T-helper 17 cell (primary cell): ENCODE measurements at regions not wholly inside any gene's neighbourhood (a gene's known extent, or its start where the extent isn't known, plus 50 kb on each side); places are given as distances from the start of the nearest gene placed in this dataset.
"Not testable (repeated sequence)": the region's sequence is repeated elsewhere in the genome, so short reads cannot be mapped to it uniquely, and the experiment has no call there.

Experiments
- ATAC-seq: fragments of 150-1000 bp; cut with Tn5 transposase; 2 replicates; pipeline ENCODE4 v1.10.0; 2021; ENCODE audit warnings: mild to moderate bottlenecking, moderate library complexity
- DNase-seq, 3 donors: peaks; one replicate each; pipeline versions ENCODE4 v3.0.0 to v3.0.0-alpha.2; 2020 to 2021
- H3K9me3 ChIP-seq: one replicate; pipeline ENCODE4 v1.7.0; 2013; ENCODE audit warnings: low read length, mild to moderate bottlenecking; ENCODE audit not compliant: control insufficient read depth, poor library complexity, severe bottlenecking
- H3K27ac Mint-ChIP-seq: one replicate; pipeline ENCODE4 v1.8.0; 2022; ENCODE audit warnings: mild to moderate bottlenecking, moderate library complexity, mixed read lengths
- H3K27me3 Mint-ChIP-seq: one replicate; pipeline ENCODE4 v1.8.0; 2022; ENCODE audit warnings: mixed read lengths
- H3K36me3 Mint-ChIP-seq: one replicate; pipeline ENCODE4 v1.8.0; 2022; ENCODE audit warnings: low read depth, mixed read lengths
- H3K4me1 Mint-ChIP-seq: one replicate; pipeline ENCODE4 v1.8.0; 2022; ENCODE audit warnings: mild to moderate bottlenecking, mixed read lengths
- H3K4me3 Mint-ChIP-seq: one replicate; pipeline ENCODE4 v1.8.0; 2022; ENCODE audit warnings: mild to moderate bottlenecking, moderate library complexity, mixed read lengths

- Mint-ChIP-seq H3K36me3 (no peaks in the 10 kb centered on the region), H3K4me1 (no peaks in the 10 kb centered on the region), H3K27ac (no peak overlapping the region), H3K4me3 (no peak overlapping the region), H3K27me3 (no peaks in the 10 kb centered on the region)
- ATAC-seq, result no peak
- no peak for DNase-seq
- no peaks in the 10 kb centered on the region for H3K9me3 ChIP-seq
Observed at GRCh38 chr6:6434723-6435122, 114.3 kb upstream of the F13A1 start.

GRCh38 chr6:6436366-6436765, 115.9 kb upstream of the F13A1 start:
- H3K36me3 Mint-ChIP-seq, result no peaks in the 10 kb centered on the region
- ATAC-seq (no peak), DNase-seq (no peak)
- no peaks in the 10 kb centered on the region for H3K4me1 Mint-ChIP-seq
- no peaks in the 10 kb centered on the region for H3K27me3 Mint-ChIP-seq
- no peak overlapping the region for H3K27ac Mint-ChIP-seq
- no peaks in the 10 kb centered on the region for H3K9me3 ChIP-seq
- H3K4me3 Mint-ChIP-seq, result no peak overlapping the region

- Mint-ChIP-seq H3K27ac (no peak overlapping the region), H3K4me3 (no peak overlapping the region), H3K27me3 (no peaks in the 10 kb centered on the region), H3K4me1 (no peaks in the 10 kb centered on the region), H3K36me3 (no peaks in the 10 kb centered on the region)
- H3K9me3 ChIP-seq, result no peaks in the 10 kb centered on the region
- ATAC-seq (no peak), DNase-seq (no peak)
Observed at GRCh38 chr6:6436946-6437345, 116.5 kb upstream of the F13A1 start.

GRCh38 chr6:6438286-6438685, 117.8 kb upstream of the F13A1 start:
- Mint-ChIP-seq H3K27me3 (no peaks in the 10 kb centered on the region), H3K4me1 (no peaks in the 10 kb centered on the region)
- ATAC-seq, result no peak

GRCh38 chr6:6439778-6440177, 119.3 kb upstream of the F13A1 start:
- no peaks in the 10 kb centered on the region for H3K9me3 ChIP-seq
- DNase-seq, result no peak
- Mint-ChIP-seq H3K27me3 (no peaks in the 10 kb centered on the region), H3K36me3 (no peaks in the 10 kb centered on the region), H3K27ac (no peak overlapping the region), H3K4me1 (no peaks in the 10 kb centered on the region), H3K4me3 (no peak overlapping the region)
- no peak for ATAC-seq

More at GRCh38 chr6:6438286-6438685, 117.8 kb upstream of the F13A1 start:
- DNase-seq, result no peak
- Mint-ChIP-seq H3K4me3 (no peak overlapping the region), H3K27ac (no peak overlapping the region), H3K36me3 (no peaks in the 10 kb centered on the region)
- no peaks in the 10 kb centered on the region for H3K9me3 ChIP-seq

GRCh38 chr6:6452002-6452401, 131.5 kb upstream of the F13A1 start:
- ATAC-seq (no peak), DNase-seq (no peak)
- no peak overlapping the region for H3K4me3 Mint-ChIP-seq
- no peaks in the 10 kb centered on the region for H3K4me1 Mint-ChIP-seq
- no peaks in the 10 kb centered on the region for H3K9me3 ChIP-seq
- peaks cover 10% of the 10 kb centered on the region for H3K27me3 Mint-ChIP-seq
- no peak overlapping the region for H3K27ac Mint-ChIP-seq
- H3K36me3 Mint-ChIP-seq, result no peaks in the 10 kb centered on the region

- Mint-ChIP-seq H3K27ac (no peak overlapping the region), H3K4me3 (no peak overlapping the region), H3K36me3 (no peaks in the 10 kb centered on the region), H3K4me1 (no peaks in the 10 kb centered on the region), H3K27me3 (peaks cover 10% of the 10 kb centered on the region)
- DNase-seq (no peak), ATAC-seq (no peak)
- H3K9me3 ChIP-seq, result no peaks in the 10 kb centered on the region
Observed at GRCh38 chr6:6453186-6453585, 132.7 kb upstream of the F13A1 start.

- ATAC-seq (no peak), DNase-seq (no peak)
- Mint-ChIP-seq H3K4me1 (no peaks in the 10 kb centered on the region), H3K4me3 (no peak overlapping the region), H3K36me3 (no peaks in the 10 kb centered on the region), H3K27ac (no peak overlapping the region), H3K27me3 (peaks cover 17% of the 10 kb centered on the region)
- no peaks in the 10 kb centered on the region for H3K9me3 ChIP-seq
Observed at GRCh38 chr6:6455272-6455671, 133.2 kb upstream of the LY86 start.

GRCh38 chr6:6458172-6458571, 130.3 kb upstream of the LY86 start:
- Mint-ChIP-seq H3K36me3 (no peaks in the 10 kb centered on the region), H3K4me1 (no peaks in the 10 kb centered on the region), H3K27ac (no peak overlapping the region), H3K4me3 (no peak overlapping the region), H3K27me3 (peaks cover 26% of the 10 kb centered on the region)
- ATAC-seq (no peak), DNase-seq (no peak)
- H3K9me3 ChIP-seq, result no peaks in the 10 kb centered on the region

GRCh38 chr6:6459963-6460362, 128.6 kb upstream of the LY86 start:
- ATAC-seq, H3K36me3 Mint-ChIP-seq, H3K4me3 Mint-ChIP-seq, H3K4me1 Mint-ChIP-seq, H3K9me3 ChIP-seq, DNase-seq, H3K27ac Mint-ChIP-seq: not testable (repeated sequence)
- peaks cover 42% of the 10 kb centered on the region for H3K27me3 Mint-ChIP-seq

- Mint-ChIP-seq H3K4me1 (no peaks in the 10 kb centered on the region), H3K4me3 (no peak overlapping the region)
- no peak for ATAC-seq
Observed at GRCh38 chr6:6460416-6460815, 128.1 kb upstream of the LY86 start.

GRCh38 chr6:6461138-6461537, 127.4 kb upstream of the LY86 start:
- Mint-ChIP-seq H3K4me1 (no peaks in the 10 kb centered on the region), H3K27ac (no peak overlapping the region), H3K36me3 (no peaks in the 10 kb centered on the region), H3K4me3 (no peak overlapping the region), H3K27me3 (peaks cover 41% of the 10 kb centered on the region)
- ATAC-seq (no peak), DNase-seq (no peak)
- H3K9me3 ChIP-seq, result no peaks in the 10 kb centered on the region

More at GRCh38 chr6:6460416-6460815, 128.1 kb upstream of the LY86 start:
- H3K9me3 ChIP-seq, result no peaks in the 10 kb centered on the region
- no peak overlapping the region for H3K27ac Mint-ChIP-seq
- no peaks in the 10 kb centered on the region for H3K36me3 Mint-ChIP-seq
- no peak for DNase-seq
- H3K27me3 Mint-ChIP-seq, result peaks cover 41% of the 10 kb centered on the region

GRCh38 chr6:6466967-6467761, 121.4 kb upstream of the LY86 start:
- no peak for DNase-seq
- H3K27me3 Mint-ChIP-seq, result peaks cover 23% of the 10 kb centered on the region
- H3K27ac Mint-ChIP-seq, result no peak overlapping the region
- no peak for ATAC-seq
- no peak overlapping the region for H3K4me3 Mint-ChIP-seq
- H3K9me3 ChIP-seq, result no peaks in the 10 kb centered on the region
- H3K36me3 Mint-ChIP-seq, result no peaks in the 10 kb centered on the region
- no peaks in the 10 kb centered on the region for H3K4me1 Mint-ChIP-seq

GRCh38 chr6:6469074-6469473, 119.4 kb upstream of the LY86 start:
- Mint-ChIP-seq H3K27me3 (peaks cover 16% of the 10 kb centered on the region), H3K27ac (no peak overlapping the region), H3K36me3 (no peaks in the 10 kb centered on the region), H3K4me1 (no peaks in the 10 kb centered on the region), H3K4me3 (no peak overlapping the region)
- no peak for DNase-seq
- no peaks in the 10 kb centered on the region for H3K9me3 ChIP-seq
- ATAC-seq, result no peak
